NT2/D1 (cell line): ENCODE measurements at regions not wholly inside any gene's neighbourhood (a gene's known extent, or its start where the extent isn't known, plus 50 kb on each side); places are given as distances from the start of the nearest gene placed in this dataset.
"Not testable (repeated sequence)": the region's sequence is repeated elsewhere in the genome, so short reads cannot be mapped to it uniquely, and the experiment has no call there.

Source experiments
- DNase-seq: peaks from one replicate; pipeline ENCODE4 v3.0.0-alpha.2; 2011; ENCODE audit warnings: low read depth, low spot score
- H3K27me3 ChIP-seq: 2 replicates; pipeline ENCODE4 v1.6.0; 2011; ENCODE audit warnings: mild to moderate bottlenecking; ENCODE audit not compliant: insufficient read length, insufficient read depth
- H3K36me3 ChIP-seq: 2 replicates; pipeline ENCODE4 v1.6.1; 2011; ENCODE audit warnings: mild to moderate bottlenecking, low read length, mixed read lengths; ENCODE audit not compliant: insufficient read depth, insufficient read length
- H3K4me1 ChIP-seq: 2 replicates; pipeline ENCODE4 v1.5.1; 2011; ENCODE audit not compliant: insufficient read depth, insufficient read length
- H3K4me3 ChIP-seq: 2 replicates; pipeline ENCODE4 v1.5.1; 2011; ENCODE audit warnings: low read depth; ENCODE audit not compliant: insufficient read length
- H3K9ac ChIP-seq: 2 replicates; pipeline ENCODE4 v1.6.0; 2011; ENCODE audit warnings: low read depth; ENCODE audit not compliant: insufficient read length
- H3K9me3 ChIP-seq: 2 replicates; pipeline ENCODE4 v1.5.1; 2011; ENCODE audit warnings: mild to moderate bottlenecking, low read length; ENCODE audit not compliant: insufficient read depth
- SUZ12 ChIP-seq: IDR thresholded peaks from 2 replicates; pipeline ENCODE4 v1.6.1; 2011; ENCODE audit not compliant: insufficient read length, insufficient read depth; ENCODE audit errors: extremely low read depth
- YY1 ChIP-seq: IDR thresholded peaks from 2 replicates; pipeline ENCODE4 v1.6.1; 2011; ENCODE audit not compliant: insufficient read length, insufficient read depth
- ZNF274 ChIP-seq: IDR thresholded peaks from 2 replicates; pipeline ENCODE4 v1.6.1; 2011; ENCODE audit warnings: mild to moderate bottlenecking, low read depth, low read length

DNA sequence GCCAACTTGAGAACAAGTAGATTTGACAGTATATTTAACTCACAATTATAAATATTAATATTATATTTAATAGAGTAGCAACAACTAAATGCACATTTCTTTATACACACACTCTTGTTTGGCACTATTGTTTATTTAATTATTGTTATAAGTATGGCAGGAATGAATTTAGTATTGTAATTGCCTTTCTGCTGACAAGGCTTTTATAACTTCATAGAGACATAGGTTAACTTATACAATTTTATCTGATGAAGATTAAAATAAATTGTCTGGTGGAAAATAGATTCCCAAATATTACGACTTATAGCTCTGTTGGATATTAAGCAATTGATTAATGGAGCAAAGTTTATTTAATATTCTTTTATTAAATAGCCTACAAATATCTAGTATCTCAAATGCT, 347.9 kb upstream of the CDH19 start:
- Histone ChIP-seq H3K4me3 (no peak overlapping the region), H3K27me3 (no peaks in the 10 kb centered on the region), H3K36me3 (no peaks in the 10 kb centered on the region), H3K4me1 (no peaks in the 10 kb centered on the region), H3K9me3 (no peaks in the 10 kb centered on the region), H3K9ac (no peak overlapping the region)
- no peak for DNase-seq
- TF ChIP-seq YY1 (no peak), ZNF274 (no peak), SUZ12 (no peak)

DNA sequence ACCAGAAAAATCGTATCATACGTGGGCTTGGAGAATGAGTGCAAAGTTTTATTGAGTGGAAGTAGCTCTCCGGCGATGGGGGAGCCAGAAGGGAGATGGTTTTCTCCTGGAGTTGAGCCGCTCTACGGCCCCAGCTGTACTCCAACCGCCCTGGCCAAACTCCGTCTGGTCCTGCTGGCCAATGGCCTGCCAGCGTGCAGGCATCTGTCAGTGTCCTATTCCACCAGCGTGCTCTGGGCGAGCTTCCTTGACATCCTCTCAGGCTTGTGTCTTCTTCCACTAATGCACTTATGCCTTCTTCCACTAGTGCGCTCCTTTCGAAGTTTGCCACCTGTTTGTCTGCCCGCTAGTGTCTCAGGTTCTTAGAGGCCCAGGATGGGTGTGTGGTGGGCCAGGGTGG, 345.5 kb upstream of the CDH19 start:
- TF ChIP-seq ZNF274, result no peak
- no peak for TF ChIP-seq SUZ12
- TF ChIP-seq YY1, result no peak
- H3K36me3 ChIP-seq, result no peaks in the 10 kb centered on the region
- no peaks in the 10 kb centered on the region for H3K9me3 ChIP-seq
- no peak overlapping the region for H3K9ac ChIP-seq
- no peak overlapping the region for H3K4me3 ChIP-seq
- no peak for DNase-seq
- no peaks in the 10 kb centered on the region for H3K27me3 ChIP-seq
- no peaks in the 10 kb centered on the region for H3K4me1 ChIP-seq

DNA sequence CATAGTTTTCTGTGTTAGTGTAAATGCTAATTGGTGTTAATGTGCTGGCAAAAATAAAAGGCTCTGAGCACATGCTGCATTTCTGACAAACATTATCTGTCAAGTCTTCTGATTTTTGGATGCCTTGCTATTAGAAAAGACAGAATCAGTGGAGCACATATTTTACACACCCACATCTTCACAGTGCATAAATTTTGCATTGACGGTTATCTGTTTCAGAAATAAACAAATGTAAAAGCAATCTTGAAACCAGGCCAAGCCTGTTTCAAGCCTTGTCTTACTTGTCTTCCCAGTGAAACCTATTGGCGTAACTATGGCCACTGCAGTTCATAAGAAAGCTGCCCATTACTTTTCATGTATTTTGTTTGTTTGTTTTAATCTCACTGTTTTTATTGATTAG, 333.7 kb upstream of the CDH19 start:
- H3K9me3 ChIP-seq, result no peaks in the 10 kb centered on the region
- no peak for DNase-seq
- no peak overlapping the region for H3K9ac ChIP-seq
- H3K4me3 ChIP-seq, result no peak overlapping the region
- no peaks in the 10 kb centered on the region for H3K36me3 ChIP-seq
- no peak for TF ChIP-seq ZNF274
- TF ChIP-seq YY1, result no peak
- no peak for TF ChIP-seq SUZ12
- H3K27me3 ChIP-seq, result no peaks in the 10 kb centered on the region
- H3K4me1 ChIP-seq, result no peaks in the 10 kb centered on the region

DNA sequence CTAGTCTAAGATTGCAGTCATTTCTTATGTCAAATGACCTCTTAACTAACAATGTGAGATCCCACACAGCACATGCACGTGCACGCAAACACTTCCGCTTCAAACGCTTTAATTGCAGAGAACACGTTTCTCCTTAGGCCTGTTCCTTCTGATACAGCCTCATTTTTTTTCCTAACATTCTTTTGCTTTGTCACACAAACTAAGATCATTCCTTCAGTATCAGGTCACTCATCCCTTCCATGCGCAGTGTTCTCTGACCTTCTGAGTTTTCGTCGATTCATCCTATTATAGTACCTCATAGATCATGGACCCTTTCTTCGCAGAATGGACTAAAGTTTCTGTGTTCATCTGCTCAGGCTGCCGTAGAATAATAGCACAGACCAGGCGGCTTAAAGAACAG, 327.1 kb upstream of the CDH19 start:
- no peak overlapping the region for H3K4me3 ChIP-seq
- no peaks in the 10 kb centered on the region for H3K4me1 ChIP-seq
- no peak overlapping the region for H3K9ac ChIP-seq
- no peaks in the 10 kb centered on the region for H3K36me3 ChIP-seq
- no peaks in the 10 kb centered on the region for H3K9me3 ChIP-seq
- TF ChIP-seq YY1, result no peak
- no peak for TF ChIP-seq ZNF274
- TF ChIP-seq SUZ12, result no peak
- no peaks in the 10 kb centered on the region for H3K27me3 ChIP-seq
- DNase-seq, result no peak

DNA sequence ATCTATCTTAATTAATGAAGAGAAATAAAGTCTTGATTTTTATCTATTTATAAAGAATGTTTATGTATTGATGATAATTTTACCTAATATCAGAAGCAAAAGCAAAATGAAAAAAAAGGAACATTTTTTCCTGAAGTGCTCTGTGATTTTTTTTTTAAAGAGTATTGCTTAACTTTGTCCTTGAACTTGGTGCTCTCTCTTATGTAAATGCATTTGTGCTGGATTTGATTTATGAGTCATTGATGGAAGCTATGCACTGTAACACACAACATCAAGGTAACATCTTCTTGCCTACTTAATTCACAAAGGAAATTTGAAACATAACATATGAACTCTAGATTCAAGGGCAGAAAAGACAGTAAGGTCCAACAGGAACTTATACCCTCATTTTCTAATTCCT, 312.9 kb upstream of the CDH19 start:
- Histone ChIP-seq H3K36me3 (no peaks in the 10 kb centered on the region), H3K4me1 (no peaks in the 10 kb centered on the region), H3K9ac (no peak overlapping the region), H3K27me3 (no peaks in the 10 kb centered on the region), H3K9me3 (no peaks in the 10 kb centered on the region), H3K4me3 (no peak overlapping the region)
- no peak for TF ChIP-seq SUZ12
- no peak for TF ChIP-seq YY1
- no peak for TF ChIP-seq ZNF274
- DNase-seq, result no peak

DNA sequence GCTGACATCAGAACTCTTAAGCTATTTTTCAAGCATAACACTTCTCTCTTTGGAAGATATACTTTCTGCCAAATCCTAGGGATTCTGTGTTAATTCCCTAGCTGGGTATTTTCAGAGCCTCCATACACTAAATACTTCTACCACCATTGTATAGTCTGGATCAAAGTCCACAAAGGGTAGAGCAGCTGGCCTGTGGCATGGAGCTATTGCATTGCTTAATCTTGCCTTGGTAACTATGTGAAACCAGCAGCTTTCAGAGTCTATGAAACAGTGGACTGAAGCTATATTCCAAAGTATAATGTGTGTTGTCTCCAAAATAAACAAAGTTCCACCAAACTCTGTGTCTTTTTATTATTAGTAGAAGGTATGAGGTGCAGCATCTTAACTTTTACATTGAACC, 296.9 kb upstream of the CDH19 start:
- H3K9me3 ChIP-seq, result no peaks in the 10 kb centered on the region
- H3K36me3 ChIP-seq, result no peaks in the 10 kb centered on the region
- H3K27me3 ChIP-seq, result no peaks in the 10 kb centered on the region
- no peak overlapping the region for H3K4me3 ChIP-seq
- H3K9ac ChIP-seq, result no peak overlapping the region
- H3K4me1 ChIP-seq, result no peaks in the 10 kb centered on the region
- DNase-seq, result no peak
- no peak for TF ChIP-seq SUZ12
- TF ChIP-seq ZNF274, result no peak
- TF ChIP-seq YY1, result no peak

DNA sequence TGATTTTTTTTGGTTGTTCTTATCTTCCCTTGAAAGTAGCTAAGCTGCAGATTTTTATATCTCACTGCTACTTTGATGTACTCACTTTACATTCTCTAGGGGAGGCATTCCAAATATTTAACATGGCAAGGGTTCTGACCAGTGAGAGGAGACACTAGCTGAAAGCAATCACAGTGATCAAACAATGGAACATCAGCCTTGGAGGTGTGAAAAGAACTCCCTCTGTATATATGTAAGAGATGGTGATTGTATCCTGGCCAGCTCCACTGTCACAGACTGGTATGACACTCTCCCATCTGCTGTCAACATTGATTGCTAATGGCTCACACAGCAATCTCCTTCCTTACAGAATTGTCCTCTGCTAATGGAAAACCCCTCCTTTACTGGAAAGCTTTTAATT, 291.7 kb upstream of the CDH19 start:
- Histone ChIP-seq H3K9me3 (no peaks in the 10 kb centered on the region), H3K9ac (no peak overlapping the region), H3K4me3 (no peak overlapping the region), H3K36me3 (no peaks in the 10 kb centered on the region), H3K4me1 (no peaks in the 10 kb centered on the region), H3K27me3 (no peaks in the 10 kb centered on the region)
- TF ChIP-seq ZNF274, result no peak
- no peak for TF ChIP-seq SUZ12
- TF ChIP-seq YY1, result no peak
- no peak for DNase-seq

DNA sequence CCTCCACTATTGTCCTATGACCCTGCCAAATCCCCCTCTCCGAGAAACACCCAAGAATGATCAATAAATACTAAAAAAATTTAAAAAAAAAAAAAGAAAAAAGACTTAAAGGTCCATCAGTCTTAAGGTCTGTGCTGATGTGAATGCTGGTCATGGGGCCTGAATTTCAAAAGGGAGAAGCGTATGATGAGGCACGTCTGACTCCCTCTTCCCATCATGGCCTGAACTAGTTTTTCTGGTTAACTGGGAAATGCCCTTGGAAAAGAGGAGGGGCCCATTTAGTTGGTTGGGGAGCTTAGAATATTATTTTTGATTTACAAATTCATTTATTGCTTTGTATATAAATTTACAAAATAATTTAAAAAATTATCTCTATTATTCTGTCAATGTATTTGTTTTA, 291.0 kb upstream of the CDH19 start:
- H3K9me3 ChIP-seq, result no peaks in the 10 kb centered on the region
- TF ChIP-seq YY1, result no peak
- TF ChIP-seq ZNF274, result no peak
- no peak for TF ChIP-seq SUZ12
- H3K4me1 ChIP-seq, result no peaks in the 10 kb centered on the region
- H3K9ac ChIP-seq, result no peak overlapping the region
- H3K4me3 ChIP-seq, result no peak overlapping the region
- H3K36me3 ChIP-seq, result no peaks in the 10 kb centered on the region
- DNase-seq, result no peak
- no peaks in the 10 kb centered on the region for H3K27me3 ChIP-seq

DNA sequence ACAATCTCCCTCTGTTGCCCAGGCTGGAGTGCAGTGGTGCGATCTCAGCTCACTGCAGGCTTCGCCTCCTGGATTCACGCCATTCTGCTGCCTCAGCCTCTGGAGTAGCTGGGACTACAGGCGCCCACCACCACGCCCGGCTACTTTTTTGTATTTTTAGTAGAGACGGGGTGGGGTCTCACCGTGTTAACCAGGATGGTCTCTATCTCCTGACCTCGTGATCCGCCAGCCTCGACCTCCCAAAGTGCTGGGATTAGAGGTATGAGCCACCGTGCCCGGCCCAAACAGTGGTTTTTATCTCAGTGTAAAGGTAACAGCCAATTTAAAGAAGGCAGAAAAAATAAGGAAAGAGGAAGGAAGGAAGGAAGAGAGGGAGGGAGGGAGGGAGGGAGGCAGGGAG, 288.5 kb upstream of the CDH19 start:
- not testable (repeated sequence) for H3K27me3 ChIP-seq, H3K9me3 ChIP-seq, H3K9ac ChIP-seq, H3K36me3 ChIP-seq, H3K4me1 ChIP-seq, H3K4me3 ChIP-seq, DNase-seq
